ENCODE measurements at regions not wholly inside any gene's neighbourhood (a gene's known extent, or its start where the extent isn't known, plus 50 kb on each side); places are given as distances from the start of the nearest gene placed in this dataset.
A peak's percentile ranks its signal among the peaks of the same experiment; 100 is the strongest.

DNA sequence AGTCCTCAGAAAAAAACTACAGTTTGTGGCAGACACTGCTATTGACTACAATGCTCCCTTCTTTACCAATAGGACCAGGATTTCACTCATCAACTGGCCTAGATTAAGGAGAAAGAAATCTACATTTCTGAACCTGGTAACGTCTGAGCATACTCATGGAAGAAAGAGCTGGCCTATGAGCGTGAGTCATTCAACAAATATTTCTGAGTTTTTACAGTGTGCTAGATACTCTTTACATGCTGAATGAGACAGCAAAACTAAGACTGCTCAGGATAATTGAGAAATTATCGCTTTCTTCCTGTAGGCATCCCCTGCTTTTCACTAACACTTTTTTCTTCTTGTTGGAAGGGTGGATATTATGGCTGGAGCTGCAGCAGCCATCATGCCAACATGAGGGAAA lies 609.7 kb downstream of the TNS3 start:
- H3K4me3 ChIP-seq (replicated peaks; ENCODE audit: low read depth, low read length), result no peak overlapping the region
- peak; percentile 52 for DNase-seq (ENCODE audit: extremely low read depth, low read depth)
- TF ChIP-seq, protein P1, sequence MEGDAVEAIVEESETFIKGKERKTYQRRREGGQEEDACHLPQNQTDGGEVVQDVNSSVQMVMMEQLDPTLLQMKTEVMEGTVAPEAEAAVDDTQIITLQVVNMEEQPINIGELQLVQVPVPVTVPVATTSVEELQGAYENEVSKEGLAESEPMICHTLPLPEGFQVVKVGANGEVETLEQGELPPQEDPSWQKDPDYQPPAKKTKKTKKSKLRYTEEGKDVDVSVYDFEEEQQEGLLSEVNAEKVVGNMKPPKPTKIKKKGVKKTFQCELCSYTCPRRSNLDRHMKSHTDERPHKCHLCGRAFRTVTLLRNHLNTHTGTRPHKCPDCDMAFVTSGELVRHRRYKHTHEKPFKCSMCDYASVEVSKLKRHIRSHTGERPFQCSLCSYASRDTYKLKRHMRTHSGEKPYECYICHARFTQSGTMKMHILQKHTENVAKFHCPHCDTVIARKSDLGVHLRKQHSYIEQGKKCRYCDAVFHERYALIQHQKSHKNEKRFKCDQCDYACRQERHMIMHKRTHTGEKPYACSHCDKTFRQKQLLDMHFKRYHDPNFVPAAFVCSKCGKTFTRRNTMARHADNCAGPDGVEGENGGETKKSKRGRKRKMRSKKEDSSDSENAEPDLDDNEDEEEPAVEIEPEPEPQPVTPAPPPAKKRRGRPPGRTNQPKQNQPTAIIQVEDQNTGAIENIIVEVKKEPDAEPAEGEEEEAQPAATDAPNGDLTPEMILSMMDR (IDR thresholded peaks at IDR 0.05; ENCODE audit: low read depth, low read length, missing control alignments), result no peak

- no peak overlapping the region for H3K4me3 ChIP-seq (replicated peaks; ENCODE audit: low read depth, low read length)
- TF ChIP-seq, protein P1 (IDR thresholded peaks at IDR 0.05; ENCODE audit: low read depth, low read length, missing control alignments), result no peak
- no peak for DNase-seq (ENCODE audit: extremely low read depth, low read depth)
These were observed 611.4 kb downstream of the TNS3 start for GRCh38 chr7:46970476-46970875.

DNA sequence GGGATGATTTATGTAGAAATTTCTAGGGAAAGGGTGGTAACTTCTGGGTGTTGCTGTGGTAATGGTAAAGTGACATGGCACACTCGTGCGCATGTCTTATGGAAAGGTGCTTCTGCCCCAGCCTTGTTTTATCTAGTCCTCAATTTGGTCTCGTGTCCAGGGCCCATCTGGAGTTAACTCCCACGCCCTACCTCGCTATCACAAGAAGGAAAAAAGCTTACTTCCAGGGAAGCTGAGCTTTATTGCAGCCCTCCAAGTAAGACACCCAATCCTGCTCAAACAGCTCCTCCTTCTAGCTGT lies 611.8 kb downstream of the TNS3 start:
- no peak for DNase-seq (ENCODE audit: extremely low read depth, low read depth)
- TF ChIP-seq, protein P1 (IDR thresholded peaks at IDR 0.05; ENCODE audit: low read depth, low read length, missing control alignments), result no peak
- no peak overlapping the region for H3K4me3 ChIP-seq (replicated peaks; ENCODE audit: low read depth, low read length)

DNA sequence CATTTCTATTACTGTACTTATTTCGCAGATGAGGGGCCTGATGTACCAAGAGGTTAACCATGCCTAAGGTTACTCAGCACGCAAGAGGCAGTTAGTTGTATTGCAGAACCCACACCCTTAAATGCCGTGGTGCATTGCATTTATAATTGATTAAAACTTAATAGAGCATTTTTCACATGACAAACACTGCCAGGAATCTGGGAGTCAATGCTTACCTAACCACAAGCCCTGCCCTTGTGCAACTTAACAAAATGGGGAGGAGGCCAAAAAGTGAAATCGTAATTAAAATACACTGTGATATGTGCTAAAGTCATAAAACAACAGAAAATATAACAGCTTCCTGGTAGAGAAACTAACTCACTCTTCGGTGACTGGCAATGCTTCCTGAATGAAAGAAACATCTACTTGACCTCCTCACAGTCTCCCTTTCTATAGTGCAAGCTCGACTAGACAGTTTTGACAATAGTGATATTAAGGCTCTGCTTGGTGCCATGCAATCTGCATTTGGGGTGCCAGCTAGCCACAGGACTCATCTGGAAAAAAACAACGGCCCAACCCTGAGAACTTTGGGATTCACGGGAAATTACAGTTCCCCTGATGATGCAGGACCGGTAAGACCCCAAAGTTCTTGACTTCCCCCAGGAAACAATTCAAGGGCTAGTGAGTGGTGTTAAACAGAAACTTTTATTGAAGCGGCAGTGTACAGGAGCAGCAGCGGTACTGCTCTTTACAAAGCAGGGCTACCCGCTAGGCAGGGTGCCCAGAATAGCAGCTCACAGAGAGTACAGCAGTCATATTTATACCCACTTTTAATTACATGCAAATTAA lies 612.4 kb downstream of the TNS3 start:
- no peak overlapping the region for H3K4me3 ChIP-seq (replicated peaks; ENCODE audit: low read depth, low read length)
- no peak for DNase-seq (ENCODE audit: extremely low read depth, low read depth)
- TF ChIP-seq, protein P1 (IDR thresholded peaks at IDR 0.05; ENCODE audit: low read depth, low read length, missing control alignments), result no peak

DNA sequence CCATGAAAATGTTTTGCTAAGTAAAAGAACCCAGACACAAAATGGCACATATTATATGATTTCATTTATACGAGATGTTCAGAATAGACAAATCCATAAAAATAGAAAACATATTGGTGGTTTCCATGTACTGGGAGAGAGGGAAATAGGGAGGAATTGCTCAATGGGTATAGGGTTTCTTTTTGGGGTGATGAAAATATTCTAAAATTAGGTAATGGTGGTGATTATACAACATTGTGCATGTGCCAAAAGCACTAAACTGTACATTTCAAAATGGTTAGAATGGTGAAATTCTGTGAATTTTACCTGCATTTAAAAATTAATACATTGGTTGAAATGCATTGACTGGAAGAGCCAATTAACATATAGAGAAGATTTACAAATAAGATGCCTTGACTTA lies 613.9 kb downstream of the TNS3 start:
- TF ChIP-seq, protein P1 (IDR thresholded peaks at IDR 0.05; ENCODE audit: low read depth, low read length, missing control alignments), result no peak
- no peak for DNase-seq (ENCODE audit: extremely low read depth, low read depth)
- H3K4me3 ChIP-seq (replicated peaks; ENCODE audit: low read depth, low read length), result no peak overlapping the region

GRCh38 chr7:46963719-46964118 lies 618.2 kb downstream of the TNS3 start:
- H3K4me3 ChIP-seq (replicated peaks; ENCODE audit: low read depth, low read length), result no peak overlapping the region
- TF ChIP-seq, protein P1 (IDR thresholded peaks at IDR 0.05; ENCODE audit: low read depth, low read length, missing control alignments), result no peak
- no peak for DNase-seq (ENCODE audit: extremely low read depth, low read depth)

DNA sequence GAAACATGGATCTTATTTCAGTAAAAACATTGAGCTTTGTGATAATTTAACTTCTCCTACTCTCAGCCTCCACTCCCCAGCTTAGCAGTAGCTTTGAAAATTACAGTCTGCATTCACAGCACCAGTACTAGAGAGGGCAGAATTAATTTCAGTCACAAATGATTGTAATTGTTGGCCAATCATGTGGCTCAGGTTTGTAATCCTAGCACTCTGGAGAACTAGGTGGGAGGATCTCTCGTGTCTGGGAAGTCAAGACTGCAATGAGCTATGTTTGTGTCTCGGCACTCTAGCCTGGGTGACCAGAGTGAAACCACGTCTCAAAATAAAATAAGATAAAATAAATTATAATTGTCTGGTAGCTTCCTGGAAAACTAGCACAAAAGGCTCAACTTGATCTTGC lies 620.9 kb downstream of the TNS3 start:
- no peak for DNase-seq (ENCODE audit: extremely low read depth, low read depth)
- H3K4me3 ChIP-seq (replicated peaks; ENCODE audit: low read depth, low read length), result no peak overlapping the region
- TF ChIP-seq, protein P1 (IDR thresholded peaks at IDR 0.05; ENCODE audit: low read depth, low read length, missing control alignments), result no peak

Data from HFF-Myc (cell line).